Activated B cell treated with CpG ODN at 0.5 μM for 24 hours (primary cell): ENCODE measurements at regions not wholly inside any gene's neighbourhood (a gene's known extent, or its start where the extent isn't known, plus 50 kb on each side); places are given as distances from the start of the nearest gene placed in this dataset.

Experiments
- ATAC-seq: fragments of 200-7000 bp; cut with Tn5 transposase; one replicate; pipeline ENCODE4 v1.10.0; 2021; ENCODE audit warnings: low read depth, mild to moderate bottlenecking, moderate library complexity
- CTCF ChIA-PET: fragments of 350-600 bp; sonication (Branson Sonifier 250); formaldehyde crosslinking; loops from one replicate; lab custom pipeline; 2021; ENCODE audit warnings: antibody characterized with exemption; lab: Charles Lee
- POLR2A ChIA-PET: fragments of 350-600 bp; sonication (Branson Sonifier 250); formaldehyde crosslinking; loops from one replicate; lab custom pipeline; 2021; ENCODE audit warnings: antibody characterized with exemption; lab: Charles Lee
- DNase-seq: peaks from one replicate; pipeline ENCODE4 v3.0.0; 2022
- H3K27ac Mint-ChIP-seq: one replicate; pipeline ENCODE4 v1.8.0; 2020; ENCODE audit warnings: mixed read lengths
- H3K27me3 Mint-ChIP-seq: one replicate; pipeline ENCODE4 v1.8.0; 2021; ENCODE audit warnings: mixed read lengths
- H3K36me3 Mint-ChIP-seq: one replicate; pipeline ENCODE4 v1.8.0; 2021; ENCODE audit warnings: low read depth, mixed read lengths
- H3K4me1 Mint-ChIP-seq: one replicate; pipeline ENCODE4 v1.8.0; 2021; ENCODE audit warnings: mixed read lengths
- H3K4me3 Mint-ChIP-seq: one replicate; pipeline ENCODE4 v1.8.0; 2020; ENCODE audit warnings: mild to moderate bottlenecking, mixed read lengths
- H3K9me3 Mint-ChIP-seq: one replicate; pipeline ENCODE4 v1.8.0; 2020; ENCODE audit warnings: mixed read lengths
- CTCF ChIP-seq: fragments of 200-600 bp; IDR thresholded peaks from one replicate; pipeline ENCODE4 v1.8.0; 2022; ENCODE audit warnings: antibody characterized with exemption, mild to moderate bottlenecking
- intact Hi-C: fragments of 100-400 bp; cut with micrococcal nuclease; formaldehyde crosslinking; loops from one replicate; pipeline ENCODE4 v1.15.1; 2024

- Mint-ChIP-seq H3K4me3 (no peak overlapping the region), H3K36me3 (no peaks in the 10 kb centered on the region), H3K27ac (no peak overlapping the region), H3K9me3 (peaks cover 4% of the 10 kb centered on the region), H3K4me1 (no peaks in the 10 kb centered on the region), H3K27me3 (no peaks in the 10 kb centered on the region)
- ChIA-PET POLR2A (no interaction called here), CTCF (no interaction called here)
- ATAC-seq (no peak), DNase-seq (no peak)
- intact Hi-C loops = no loop called here
- TF ChIP-seq CTCF = no peak
Measured at GRCh38 chr3:146739203-146739671, 134.1 kb upstream of the PLSCR5 start.

DNA sequence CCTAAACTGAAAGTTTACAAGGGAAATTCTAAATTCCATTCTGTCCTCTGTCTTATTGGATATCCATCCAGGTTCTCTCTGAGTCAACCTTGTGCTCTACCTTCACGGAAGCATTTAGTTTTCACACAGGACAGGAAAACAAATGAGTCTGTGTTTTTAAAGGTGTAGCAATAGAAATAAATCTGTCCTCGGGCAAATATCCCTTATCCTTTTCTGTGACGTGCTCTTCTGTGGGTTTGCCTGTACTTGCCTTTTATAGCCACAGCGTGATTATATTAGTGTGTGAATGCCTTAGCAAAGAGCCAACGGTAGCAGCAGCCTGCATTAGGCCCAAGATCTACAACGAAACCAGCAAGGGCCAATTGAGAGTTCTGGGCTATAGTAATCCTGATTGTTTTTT, 127.2 kb upstream of the PLSCR5 start:
- ATAC-seq = no peak
- H3K36me3 Mint-ChIP-seq = no peaks in the 10 kb centered on the region
- POLR2A ChIA-PET = no interaction called here
- DNase-seq = no peak
- H3K27me3 Mint-ChIP-seq = no peaks in the 10 kb centered on the region
- no peaks in the 10 kb centered on the region for H3K4me1 Mint-ChIP-seq
- peaks cover 8% of the 10 kb centered on the region for H3K9me3 Mint-ChIP-seq
- no peak for TF ChIP-seq CTCF
- no peak overlapping the region for H3K4me3 Mint-ChIP-seq
- H3K27ac Mint-ChIP-seq = no peak overlapping the region
- intact Hi-C loops = no loop called here
- CTCF ChIA-PET = no interaction called here

DNA sequence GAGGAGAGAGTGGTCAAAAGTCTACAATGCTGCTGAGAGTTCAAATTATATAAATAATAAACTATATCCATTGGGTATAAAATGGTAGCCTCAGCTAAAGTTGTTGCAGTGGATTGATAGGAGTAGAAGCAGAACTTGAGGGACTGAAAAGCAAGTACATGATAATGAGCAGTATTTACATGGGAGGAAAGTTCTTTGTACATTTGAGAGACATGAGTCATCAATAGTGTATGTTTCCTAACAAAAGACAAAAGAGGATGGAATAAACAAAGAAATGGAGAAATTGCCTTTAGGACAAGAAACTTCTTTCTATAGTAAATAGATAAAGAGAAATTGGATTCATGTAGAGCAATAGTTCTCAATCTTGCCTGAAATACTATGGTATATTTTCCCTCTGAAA, 110.0 kb upstream of the PLSCR5 start:
- Mint-ChIP-seq H3K27ac (no peak overlapping the region), H3K27me3 (no peaks in the 10 kb centered on the region), H3K4me1 (no peaks in the 10 kb centered on the region), H3K4me3 (no peak overlapping the region), H3K9me3 (peaks cover 2% of the 10 kb centered on the region), H3K36me3 (no peaks in the 10 kb centered on the region)
- intact Hi-C loops = no loop called here
- no peak for ATAC-seq
- ChIA-PET POLR2A (no interaction called here), CTCF (no interaction called here)
- TF ChIP-seq CTCF = no peak
- DNase-seq = no peak

- H3K27me3 Mint-ChIP-seq = no peaks in the 10 kb centered on the region
- DNase-seq (no peak), ATAC-seq (no peak)
- H3K27ac Mint-ChIP-seq = no peak overlapping the region
- ChIA-PET POLR2A (no interaction called here), CTCF (no interaction called here)
- no peaks in the 10 kb centered on the region for H3K9me3 Mint-ChIP-seq
- H3K4me1 Mint-ChIP-seq = no peaks in the 10 kb centered on the region
- intact Hi-C loops = no loop called here
- no peak overlapping the region for H3K4me3 Mint-ChIP-seq
- H3K36me3 Mint-ChIP-seq = no peaks in the 10 kb centered on the region
- no peak for TF ChIP-seq CTCF
Measured at GRCh38 chr3:146712806-146713205, 107.7 kb upstream of the PLSCR5 start.

- Mint-ChIP-seq H3K36me3 (no peaks in the 10 kb centered on the region), H3K4me3 (no peak overlapping the region), H3K27ac (no peak overlapping the region), H3K4me1 (no peaks in the 10 kb centered on the region), H3K27me3 (no peaks in the 10 kb centered on the region), H3K9me3 (no peaks in the 10 kb centered on the region)
- ATAC-seq (no peak), DNase-seq (no peak)
- ChIA-PET CTCF (no interaction called here), POLR2A (no interaction called here)
- intact Hi-C loops = no loop called here
- no peak for TF ChIP-seq CTCF
Measured at GRCh38 chr3:146709969-146710368, 104.8 kb upstream of the PLSCR5 start.
